ENCODE measurements at regions not wholly inside any gene's neighbourhood (a gene's known extent, or its start where the extent isn't known, plus 50 kb on each side); places are given as distances from the start of the nearest gene placed in this dataset.
A peak's percentile ranks its signal among the peaks of the same experiment; 100 is the strongest.

DNA sequence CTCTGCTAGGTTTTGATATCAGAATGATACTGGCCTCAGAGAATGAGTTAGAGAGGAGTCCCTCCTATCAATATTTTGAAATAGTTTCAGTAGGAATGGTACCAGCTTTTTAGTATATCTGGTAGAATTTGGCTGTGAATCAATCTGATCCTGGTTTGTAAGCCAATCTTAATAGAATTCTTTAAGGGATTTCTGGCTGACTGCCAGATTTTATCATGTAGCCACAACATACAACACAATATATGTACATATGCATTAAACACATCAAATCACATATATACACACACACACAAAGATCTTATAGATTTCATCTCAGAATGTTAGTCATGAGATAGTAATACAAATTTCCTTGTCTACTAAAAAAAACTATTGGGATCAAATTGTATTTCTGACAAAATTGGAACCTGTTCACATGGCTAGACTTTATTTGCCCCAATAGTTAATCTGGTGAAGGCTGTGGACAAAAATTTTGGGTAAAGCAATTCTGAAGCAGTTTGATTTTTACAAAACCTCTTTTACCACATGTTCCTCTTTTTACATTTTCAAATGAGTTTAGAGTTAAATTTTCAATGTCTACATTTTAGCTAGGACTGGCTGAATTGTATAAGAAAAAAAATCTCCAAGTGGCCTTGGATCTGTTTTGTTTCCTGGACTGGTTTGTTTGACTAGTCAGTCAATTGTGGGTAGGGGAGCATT lies 151.7 kb downstream of the FASLG start:
- no peak for DNase-seq

DNA sequence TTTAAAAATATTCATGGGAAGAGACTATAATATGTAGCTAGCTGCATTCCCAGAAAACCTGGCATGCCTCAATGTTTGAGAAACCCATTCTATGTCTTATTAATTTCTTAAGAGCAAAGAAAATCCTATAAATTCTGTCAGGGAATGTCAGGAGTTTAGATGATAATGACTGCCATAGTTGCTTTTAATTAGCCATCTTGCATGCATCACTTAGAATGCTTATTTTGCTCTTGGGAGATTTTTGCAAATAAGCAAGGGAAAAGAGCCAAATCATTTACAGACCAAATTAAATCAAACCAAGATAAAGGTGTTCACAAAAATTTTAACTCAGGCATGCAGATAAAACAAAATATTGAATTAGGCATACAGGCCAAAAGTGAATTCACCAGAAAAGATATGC lies 152.8 kb downstream of the FASLG start:
- DNase-seq = no peak

- DNase-seq = no peak
These were observed 153.2 kb downstream of the FASLG start for GRCh38 chr1:172812118-172812517.

DNA sequence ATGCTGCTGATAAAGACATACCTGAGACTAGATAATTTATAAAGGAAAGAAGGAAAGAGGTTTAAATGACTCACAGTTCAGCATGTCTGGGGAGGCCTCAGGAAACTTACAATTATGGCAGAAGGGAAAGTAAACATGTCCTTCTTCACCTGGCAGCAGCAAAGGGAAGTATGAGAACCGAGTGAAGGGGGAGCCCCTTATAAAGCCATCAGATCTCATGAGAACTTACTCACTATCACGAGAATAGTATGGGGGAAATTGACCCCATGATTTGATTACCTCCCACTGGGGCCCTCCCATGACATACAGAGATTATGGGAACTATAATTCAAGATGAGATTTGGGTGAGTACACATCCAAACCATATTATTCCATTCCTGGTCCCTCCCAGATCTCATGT lies 154.4 kb downstream of the FASLG start:
- DNase-seq = no peak

GRCh38 chr1:172814428-172814827 lies 155.5 kb downstream of the FASLG start:
- no peak for DNase-seq

DNA sequence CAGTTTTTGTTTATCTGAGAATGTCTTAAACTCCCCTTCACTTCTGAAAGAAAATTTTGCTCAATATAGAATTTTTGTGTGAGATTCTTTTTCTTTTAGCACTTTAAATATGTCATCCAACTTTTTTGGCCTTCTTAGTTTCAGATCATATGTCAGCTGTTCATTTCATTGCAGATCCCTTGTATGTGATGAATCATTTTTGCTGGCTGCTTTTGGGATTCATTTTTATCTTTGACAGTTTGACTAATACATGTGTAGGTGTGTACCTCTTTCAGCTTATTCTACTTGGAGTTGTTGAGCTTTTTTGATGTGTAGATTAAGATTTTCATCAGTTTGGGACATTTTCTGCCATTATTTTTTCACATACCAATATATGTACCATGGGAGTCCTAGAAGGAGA lies 156.8 kb downstream of the FASLG start:
- peak; percentile 37 for DNase-seq

DNA sequence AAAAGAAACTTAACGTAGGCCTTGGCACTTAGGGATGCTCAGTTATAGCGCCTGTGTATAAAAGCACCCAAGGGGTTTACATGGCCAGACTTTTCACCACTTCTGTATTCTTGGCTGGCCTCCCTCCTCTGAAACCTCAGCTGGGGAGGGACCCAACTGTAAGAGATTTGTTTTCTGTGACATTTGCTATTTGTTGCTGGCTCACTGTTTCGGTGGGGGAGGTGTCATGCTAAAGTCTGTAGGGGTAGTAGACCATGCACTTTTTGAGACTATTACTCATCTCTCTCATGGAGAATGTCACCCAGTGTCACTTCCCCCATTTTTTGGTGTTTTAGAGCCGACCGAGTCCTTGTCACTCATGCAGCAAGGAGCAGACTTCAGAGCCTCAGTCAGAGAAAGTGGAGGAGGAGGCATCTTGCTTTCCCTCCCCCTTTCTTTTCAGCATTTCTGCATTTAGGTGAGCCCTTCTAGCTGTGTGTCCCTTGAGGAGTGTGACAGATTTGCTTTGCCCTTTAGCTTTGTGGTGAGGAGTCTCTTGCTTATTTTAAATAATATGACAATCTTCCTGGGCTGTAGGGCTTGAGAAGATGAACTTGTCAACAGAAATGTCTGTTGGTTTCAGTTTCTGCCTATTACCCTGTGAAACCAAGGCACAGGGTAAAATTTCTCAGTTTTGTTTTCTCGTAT lies 160.1 kb downstream of the FASLG start:
- peak; percentile 87 for DNase-seq

DNA sequence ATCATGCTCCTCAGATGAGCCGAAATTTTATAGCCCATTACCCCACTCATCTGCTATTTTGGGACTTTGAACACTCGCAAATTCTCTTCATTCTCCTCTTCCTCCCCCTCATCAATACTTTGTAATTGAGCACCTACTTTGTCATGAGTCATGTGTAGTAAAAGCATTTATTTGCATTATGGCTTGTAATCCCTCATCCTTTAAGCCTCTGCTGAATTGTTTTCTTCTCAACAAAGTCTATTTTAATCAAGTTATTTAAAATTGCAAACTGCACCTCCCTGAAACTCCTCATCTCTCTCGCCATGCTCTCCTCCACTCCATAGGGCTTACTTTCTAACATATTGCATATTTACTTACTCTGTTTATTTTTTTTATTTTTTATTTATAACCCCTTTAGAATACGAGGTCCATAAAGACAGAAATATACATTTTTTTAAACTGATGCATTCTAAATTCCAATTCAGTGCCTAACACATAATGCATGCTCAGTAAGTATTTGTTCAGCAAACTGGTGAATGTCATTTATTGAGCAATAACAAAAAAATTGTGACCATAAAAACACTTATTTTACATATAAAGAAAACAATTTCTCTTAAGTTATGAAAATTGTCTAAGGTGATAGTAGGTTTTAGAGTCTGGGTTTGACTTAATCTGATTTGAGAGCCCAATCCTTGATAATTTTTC lies 161.7 kb downstream of the FASLG start:
- no peak for DNase-seq

- peak; percentile 75 for DNase-seq
These were observed 162.8 kb downstream of the FASLG start for GRCh38 chr1:172821609-172822274.

GRCh38 chr1:172822886-172823285 lies 164.0 kb downstream of the FASLG start:
- no peak for DNase-seq

DNA sequence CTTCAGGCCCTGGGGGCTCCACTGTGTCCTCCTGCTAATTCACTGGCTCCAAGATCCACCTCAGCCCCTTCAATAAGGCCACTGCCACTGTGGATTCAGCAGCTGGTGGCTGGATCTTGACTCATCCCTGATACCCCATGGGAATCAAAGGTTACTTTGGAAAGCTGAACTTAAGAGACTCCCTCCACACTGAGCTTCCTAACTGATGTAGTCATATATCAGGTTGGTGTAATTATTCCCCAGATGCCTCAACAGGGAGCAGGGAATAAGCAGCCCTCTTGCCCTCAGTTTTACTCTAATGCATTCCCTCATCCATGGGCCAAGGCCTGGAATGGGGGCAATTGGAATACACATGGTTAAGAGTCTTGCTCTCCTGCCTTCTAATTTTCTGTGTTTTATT lies 164.6 kb downstream of the FASLG start:
- DNase-seq = no peak

- peak; percentile 61 for DNase-seq
These were observed 165.3 kb downstream of the FASLG start for GRCh38 chr1:172824209-172824608.

DNA sequence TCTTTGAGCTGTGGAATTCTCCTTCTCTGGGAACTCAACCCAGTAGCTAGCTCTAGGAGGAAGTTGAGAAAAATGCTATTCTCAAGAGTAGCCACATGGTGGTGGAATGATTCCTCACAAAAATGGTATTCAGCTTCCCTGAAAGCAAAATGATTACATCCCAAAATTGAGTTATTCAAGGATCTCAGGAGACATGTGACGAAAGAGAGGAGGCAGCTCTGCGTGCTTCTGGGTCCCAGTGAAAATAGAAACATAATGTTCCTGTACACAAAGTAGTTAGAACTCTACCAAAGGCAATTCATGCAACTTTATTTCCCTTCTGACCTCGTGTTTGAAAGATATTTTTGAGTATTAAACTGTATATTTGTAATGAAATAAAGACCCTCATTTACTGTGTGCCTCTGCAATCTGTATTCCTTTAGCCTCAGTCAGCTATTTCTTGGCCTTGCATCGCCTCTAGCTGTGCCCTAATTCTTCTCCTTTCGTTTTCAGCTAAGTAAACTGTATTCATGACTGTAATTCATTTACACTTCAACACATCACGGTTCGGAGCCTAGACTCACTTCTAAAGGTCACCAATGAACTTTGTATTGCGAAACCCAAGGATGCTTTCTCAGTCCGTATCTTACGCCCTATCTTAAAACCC lies 167.3 kb downstream of the FASLG start:
- DNase-seq = peak; percentile 74

GRCh38 chr1:172827301-172827700 lies 168.4 kb downstream of the FASLG start:
- peak; percentile 36 for DNase-seq

- no peak for DNase-seq
These were observed 168.9 kb downstream of the FASLG start for GRCh38 chr1:172827841-172828240.

- no peak for DNase-seq
These were observed 173.3 kb downstream of the FASLG start for GRCh38 chr1:172832006-172832725.

DNA sequence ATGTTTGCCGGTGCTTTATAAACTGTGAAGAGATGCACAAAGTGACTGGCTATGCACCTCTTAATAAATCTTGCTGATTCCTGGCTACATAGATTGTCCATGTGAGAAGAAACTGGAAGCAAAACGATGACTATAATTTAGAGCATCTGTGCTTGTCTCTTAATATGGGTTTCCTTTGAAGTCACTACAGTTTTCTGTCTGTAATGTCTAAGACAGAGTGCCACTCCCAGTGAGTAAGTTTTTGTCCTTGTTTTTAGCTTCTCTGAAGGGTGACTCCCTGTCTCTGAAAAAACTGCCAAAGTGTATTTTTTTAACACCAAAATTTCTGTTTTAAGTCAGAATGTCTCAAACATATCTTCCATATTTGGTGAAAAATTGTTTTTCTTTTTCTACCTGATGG lies 175.1 kb downstream of the FASLG start:
- no peak for DNase-seq

DNA sequence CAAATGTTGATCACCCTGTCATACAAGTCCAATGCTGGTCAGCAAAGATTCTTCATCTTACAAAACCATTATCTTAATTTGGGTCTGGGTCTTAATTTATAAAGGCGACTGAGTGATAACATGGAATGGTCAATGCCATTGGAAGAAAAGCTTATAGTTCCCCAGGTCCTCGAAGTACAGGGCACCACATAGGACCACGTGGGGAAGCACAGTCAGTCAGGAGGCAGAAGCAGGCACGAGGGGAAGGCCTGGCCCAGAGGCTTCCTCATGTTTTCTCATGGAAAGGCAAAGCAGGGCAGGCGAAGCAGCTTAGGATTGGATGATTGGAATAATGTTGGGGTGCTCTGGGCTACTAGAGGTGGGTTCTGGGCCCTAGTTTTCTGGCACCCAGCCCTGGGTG lies 175.7 kb downstream of the FASLG start:
- no peak for DNase-seq

DNA sequence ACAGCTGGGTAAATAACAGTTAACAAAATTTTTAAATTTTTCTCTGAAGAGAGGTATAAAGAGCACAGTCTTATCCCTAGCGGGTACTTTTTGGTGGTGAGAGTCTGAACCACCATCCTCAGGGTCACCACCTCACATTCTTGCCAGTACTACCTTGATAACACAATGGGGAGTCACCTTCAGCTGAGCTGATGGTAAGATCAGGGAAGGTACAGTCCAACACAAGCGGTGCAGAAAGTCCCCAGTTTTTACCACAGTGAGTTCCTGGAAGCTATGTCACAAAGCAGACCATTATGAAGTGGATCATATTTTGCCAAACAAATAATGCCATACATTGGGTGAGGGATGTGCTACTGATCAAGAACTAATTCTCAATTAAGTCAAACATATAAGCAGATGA lies 176.9 kb downstream of the FASLG start:
- no peak for DNase-seq

DNA sequence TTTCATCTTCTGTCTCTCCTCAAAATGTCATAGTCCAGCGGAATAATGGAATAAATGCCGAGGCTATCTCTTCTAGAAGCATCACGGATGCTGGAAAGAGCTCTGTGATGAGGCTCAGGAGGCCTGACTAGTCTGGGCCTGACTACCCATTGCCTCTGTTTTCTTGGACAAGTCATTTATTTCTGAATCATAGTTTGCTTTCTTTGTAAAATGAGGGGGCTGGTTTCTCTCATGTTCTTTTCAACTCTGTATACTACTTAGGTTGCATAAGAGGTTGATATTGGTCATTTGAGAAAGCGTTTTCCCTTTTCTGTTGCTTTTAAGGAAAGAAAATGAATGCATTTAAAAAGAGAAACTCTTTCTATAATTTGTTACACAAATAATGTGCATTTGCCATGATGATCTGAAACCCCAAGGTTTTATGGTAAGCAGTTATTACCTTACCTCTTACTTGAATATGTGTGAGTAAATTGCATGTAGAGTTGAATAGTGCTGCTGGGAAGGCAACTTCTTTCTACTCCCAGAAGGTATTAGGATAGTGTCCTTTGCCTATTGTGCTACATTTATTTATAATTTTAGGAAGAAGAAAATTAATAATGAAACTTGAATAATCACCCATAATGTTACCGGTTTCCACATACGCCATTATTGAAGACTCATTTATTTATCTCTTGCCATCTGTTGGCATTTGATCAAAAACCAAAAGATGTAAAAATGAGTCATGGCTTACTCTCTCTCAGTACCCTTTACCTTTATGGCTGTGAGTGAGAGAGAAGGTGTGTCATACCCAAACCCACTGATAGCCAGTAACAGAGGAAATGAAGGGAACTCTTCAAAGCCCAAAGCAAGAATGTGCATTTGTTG lies 179.1 kb downstream of the FASLG start:
- DNase-seq = peak; percentile 23

DNA sequence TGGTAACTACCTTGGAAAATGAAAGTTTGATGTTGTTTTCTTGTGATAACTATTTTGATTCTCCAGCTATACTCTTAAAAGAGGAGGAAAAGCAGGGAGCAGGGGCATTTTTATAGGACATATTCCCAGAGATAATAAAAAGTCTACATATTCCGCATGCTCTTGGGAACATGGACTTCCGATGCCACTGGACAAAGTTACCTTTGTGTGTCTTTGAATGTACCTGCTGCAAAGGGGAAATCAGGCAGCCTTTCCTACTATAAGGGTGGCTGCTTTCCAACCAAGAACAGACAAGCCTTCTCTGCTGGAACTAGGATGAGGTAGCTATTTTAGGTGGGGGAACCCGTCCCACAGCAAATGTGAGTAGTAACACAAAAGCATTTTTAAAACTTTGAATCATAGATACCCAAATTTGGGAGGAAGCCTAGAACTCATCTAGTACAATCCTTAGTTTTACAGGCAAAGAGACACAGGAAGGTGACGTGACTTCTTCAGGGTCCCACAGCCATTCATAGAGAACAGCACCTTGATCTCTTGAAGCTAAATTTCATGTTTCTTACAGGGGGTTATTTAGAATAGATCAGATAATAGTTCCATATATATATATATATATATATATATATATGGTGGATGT lies 179.9 kb downstream of the FASLG start:
- no peak for DNase-seq
